ENCODE measurements at regions not wholly inside any gene's neighbourhood (a gene's known extent, or its start where the extent isn't known, plus 50 kb on each side); places are given as distances from the start of the nearest gene placed in this dataset.

DNA sequence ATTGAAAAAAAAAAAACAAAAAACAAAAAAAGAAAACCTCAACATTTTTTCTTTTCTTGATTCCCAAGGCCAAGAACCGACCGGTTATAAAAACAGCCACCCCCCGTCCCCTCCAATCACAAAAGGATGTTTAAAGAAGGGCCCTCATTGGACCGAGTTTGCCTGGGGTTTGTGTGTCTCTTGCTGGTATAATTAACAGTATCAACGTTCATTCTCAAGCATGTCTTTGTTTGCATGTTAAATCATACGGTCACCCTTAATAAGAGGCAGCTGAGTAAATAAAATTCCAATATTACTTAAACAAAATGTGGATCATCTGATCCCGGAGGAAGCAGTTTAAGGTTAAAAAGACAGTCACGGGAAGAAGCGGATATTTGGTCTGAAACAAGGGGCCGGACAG lies 201.1 kb downstream of the PRDM2 start:
- TF ChIP-seq, protein P1, sequence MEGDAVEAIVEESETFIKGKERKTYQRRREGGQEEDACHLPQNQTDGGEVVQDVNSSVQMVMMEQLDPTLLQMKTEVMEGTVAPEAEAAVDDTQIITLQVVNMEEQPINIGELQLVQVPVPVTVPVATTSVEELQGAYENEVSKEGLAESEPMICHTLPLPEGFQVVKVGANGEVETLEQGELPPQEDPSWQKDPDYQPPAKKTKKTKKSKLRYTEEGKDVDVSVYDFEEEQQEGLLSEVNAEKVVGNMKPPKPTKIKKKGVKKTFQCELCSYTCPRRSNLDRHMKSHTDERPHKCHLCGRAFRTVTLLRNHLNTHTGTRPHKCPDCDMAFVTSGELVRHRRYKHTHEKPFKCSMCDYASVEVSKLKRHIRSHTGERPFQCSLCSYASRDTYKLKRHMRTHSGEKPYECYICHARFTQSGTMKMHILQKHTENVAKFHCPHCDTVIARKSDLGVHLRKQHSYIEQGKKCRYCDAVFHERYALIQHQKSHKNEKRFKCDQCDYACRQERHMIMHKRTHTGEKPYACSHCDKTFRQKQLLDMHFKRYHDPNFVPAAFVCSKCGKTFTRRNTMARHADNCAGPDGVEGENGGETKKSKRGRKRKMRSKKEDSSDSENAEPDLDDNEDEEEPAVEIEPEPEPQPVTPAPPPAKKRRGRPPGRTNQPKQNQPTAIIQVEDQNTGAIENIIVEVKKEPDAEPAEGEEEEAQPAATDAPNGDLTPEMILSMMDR (IDR thresholded peaks at IDR 0.05): no peak
- no peak for TF ChIP-seq POLR2A (IDR thresholded peaks at IDR 0.05)
